ENCODE measurements at regions not wholly inside any gene's neighbourhood (a gene's known extent, or its start where the extent isn't known, plus 50 kb on each side); places are given as distances from the start of the nearest gene placed in this dataset.

GRCh38 chr9:80521151-80521550, 949.4 kb downstream of the TLE4 start:
- TF ChIP-seq CTCF (IDR thresholded peaks at IDR 0.05) (no peak), POLR2AphosphoS5 (IDR thresholded peaks at IDR 0.05) (no peak), POLR2A (IDR thresholded peaks at IDR 0.05) (no peak), EP300 (IDR thresholded peaks at IDR 0.05; ENCODE audit: low read depth) (no peak)

Data from transverse colon (tissue), 4 donors.